SK-N-SH (cell line): ENCODE measurements at regions not wholly inside any gene's neighbourhood (a gene's known extent, or its start where the extent isn't known, plus 50 kb on each side); places are given as distances from the start of the nearest gene placed in this dataset.

Experiments
- EZH2phosphoT487 ChIP-seq: fragments of 200-600 bp; sonication (generic); IDR thresholded peaks from 2 replicates; pipeline ENCODE4 v1.6.1; 2017; ENCODE audit warnings: low read depth, mixed run types, mild to moderate bottlenecking, antibody characterized with exemption, moderate library complexity, borderline replicate concordance
- JUND ChIP-seq: IDR thresholded peaks from 2 replicates; pipeline ENCODE4 v1.4.0; 2012
- MXI1 ChIP-seq: IDR thresholded peaks from 2 replicates; pipeline ENCODE4 v1.6.1; 2012; ENCODE audit warnings: mild to moderate bottlenecking, low read depth, low read length, improper control_type of control experiment
- NFIC ChIP-seq: IDR thresholded peaks from 2 replicates; pipeline ENCODE4 v1.4.0; 2012; ENCODE audit warnings: borderline replicate concordance
- PBX3 ChIP-seq: IDR thresholded peaks from 2 replicates; pipeline ENCODE4; 2012
- POLR2AphosphoS5 ChIP-seq: IDR thresholded peaks from 2 replicates; pipeline ENCODE4 v1.6.1; 2012; ENCODE audit warnings: low read depth, low read length
- RAD21 ChIP-seq: IDR thresholded peaks from 2 replicates; pipeline ENCODE4 v1.6.1; 2012; ENCODE audit warnings: mild to moderate bottlenecking, low read length
- RXRA ChIP-seq: IDR thresholded peaks from 2 replicates; pipeline ENCODE4 v1.4.0; 2012; ENCODE audit warnings: low read depth, mild to moderate bottlenecking, borderline replicate concordance
- SMC3 ChIP-seq: IDR thresholded peaks from 2 replicates; pipeline ENCODE4 v1.6.1; 2012; ENCODE audit warnings: low read depth, low read length, improper control_type of control experiment
- TF ChIP-seq, protein P1 (sequence below): fragments of 200-600 bp; sonication (generic); IDR thresholded peaks from 2 replicates; pipeline ENCODE4 v1.6.1; 2017; ENCODE audit warnings: antibody characterized with exemption, mild to moderate bottlenecking, moderate library complexity

- TF ChIP-seq, protein P1, sequence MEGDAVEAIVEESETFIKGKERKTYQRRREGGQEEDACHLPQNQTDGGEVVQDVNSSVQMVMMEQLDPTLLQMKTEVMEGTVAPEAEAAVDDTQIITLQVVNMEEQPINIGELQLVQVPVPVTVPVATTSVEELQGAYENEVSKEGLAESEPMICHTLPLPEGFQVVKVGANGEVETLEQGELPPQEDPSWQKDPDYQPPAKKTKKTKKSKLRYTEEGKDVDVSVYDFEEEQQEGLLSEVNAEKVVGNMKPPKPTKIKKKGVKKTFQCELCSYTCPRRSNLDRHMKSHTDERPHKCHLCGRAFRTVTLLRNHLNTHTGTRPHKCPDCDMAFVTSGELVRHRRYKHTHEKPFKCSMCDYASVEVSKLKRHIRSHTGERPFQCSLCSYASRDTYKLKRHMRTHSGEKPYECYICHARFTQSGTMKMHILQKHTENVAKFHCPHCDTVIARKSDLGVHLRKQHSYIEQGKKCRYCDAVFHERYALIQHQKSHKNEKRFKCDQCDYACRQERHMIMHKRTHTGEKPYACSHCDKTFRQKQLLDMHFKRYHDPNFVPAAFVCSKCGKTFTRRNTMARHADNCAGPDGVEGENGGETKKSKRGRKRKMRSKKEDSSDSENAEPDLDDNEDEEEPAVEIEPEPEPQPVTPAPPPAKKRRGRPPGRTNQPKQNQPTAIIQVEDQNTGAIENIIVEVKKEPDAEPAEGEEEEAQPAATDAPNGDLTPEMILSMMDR: no peak
- TF ChIP-seq RAD21: no peak
- TF ChIP-seq MXI1: no peak
- TF ChIP-seq POLR2AphosphoS5: no peak
- no peak for TF ChIP-seq PBX3
- TF ChIP-seq EZH2phosphoT487: no peak
- no peak for TF ChIP-seq NFIC
- no peak for TF ChIP-seq JUND
- TF ChIP-seq RXRA: no peak
- TF ChIP-seq SMC3: no peak
Measured at GRCh38 chr3:42340466-42340865, 69.9 kb downstream of the LYZL4 start.
